ENCODE measurements at regions not wholly inside any gene's neighbourhood (a gene's known extent, or its start where the extent isn't known, plus 50 kb on each side); places are given as distances from the start of the nearest gene placed in this dataset.
"Not testable (repeated sequence)": the region's sequence is repeated elsewhere in the genome, so short reads cannot be mapped to it uniquely, and the experiment has no call there.

DNA sequence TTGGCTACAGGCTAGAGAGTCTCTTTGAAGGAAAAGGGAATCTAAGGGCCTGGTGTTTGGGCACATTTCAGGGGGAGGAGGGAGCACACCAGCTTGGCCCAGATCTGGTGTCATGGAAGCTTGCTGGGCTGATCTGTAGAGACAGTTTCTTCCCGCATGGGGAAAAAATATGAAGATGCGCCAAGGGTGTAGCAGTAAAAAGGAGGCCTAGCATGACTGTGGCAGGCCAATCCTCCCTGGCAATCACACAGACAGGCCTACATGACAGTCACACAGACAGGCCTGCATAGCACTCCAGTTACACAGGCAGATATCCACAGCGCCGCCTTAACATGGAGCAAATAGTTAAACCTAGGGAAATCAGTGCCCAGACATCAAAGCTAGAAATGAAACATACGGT is 123.6 kb upstream of the KIF5B start:
- intact Hi-C loops (cut with DNase I): no loop called here
- Histone ChIP-seq H3K36me3 (ENCODE audit: control insufficient read depth in 1 of 2, insufficient read depth in 2 of 2, low read length in 1 of 2) (no peaks in the 10 kb centered on the region), H3K27ac (ENCODE audit: low read depth in 1 of 2, low read length in 2 of 2) (peak overlapping the region; percentile 12 to 55), H3K4me3 (ENCODE audit: low read length in 2 of 2) (no peak overlapping the region), H3K9me3 (ENCODE audit: control insufficient read depth, low read length) (no peaks in the 10 kb centered on the region), H3K27me3 (ENCODE audit: control insufficient read depth in 1 of 2, insufficient read depth in 2 of 2, low read length in 1 of 2) (no peaks in the 10 kb centered on the region), H3K4me1 (ENCODE audit: control insufficient read depth in 1 of 2, insufficient read depth in 2 of 2, low read length in 2 of 2) (no peaks in the 10 kb centered on the region)
- DNase-seq (no peak), ATAC-seq (ENCODE audit: low FRiP score) (no peak)
- 79 to 80% methylated on average over 5 of the region's 5 CpGs for WGBS, 2 donors

DNA sequence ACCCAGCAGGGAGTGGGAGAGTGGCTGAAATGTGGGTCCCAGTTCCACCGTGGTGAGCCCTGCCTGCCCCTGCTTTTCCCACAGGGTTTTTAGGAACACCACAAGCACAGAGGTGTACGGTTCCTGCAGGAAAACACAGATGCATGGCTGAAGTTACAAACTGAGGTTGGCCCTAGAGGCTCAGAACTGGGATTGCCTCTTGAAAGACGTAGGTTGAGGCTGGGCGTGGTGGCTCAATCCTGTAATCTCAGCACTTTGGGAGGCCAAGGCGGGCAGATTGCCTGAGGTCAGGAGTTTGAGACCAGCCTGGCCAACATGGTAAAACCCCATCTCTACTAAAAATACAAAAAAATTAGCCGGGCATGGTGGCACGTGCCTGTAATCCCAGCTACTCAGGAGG is 121.4 kb upstream of the KIF5B start:
- H3K27ac ChIP-seq (ENCODE audit: low read depth in 1 of 2, low read length in 2 of 2); intact Hi-C loops (cut with DNase I); H3K9me3 ChIP-seq (ENCODE audit: control insufficient read depth, low read length); H3K4me1 ChIP-seq (ENCODE audit: control insufficient read depth in 1 of 2, insufficient read depth in 2 of 2, low read length in 2 of 2); H3K27me3 ChIP-seq (ENCODE audit: control insufficient read depth in 1 of 2, insufficient read depth in 2 of 2, low read length in 1 of 2); ATAC-seq (ENCODE audit: low FRiP score); H3K36me3 ChIP-seq (ENCODE audit: control insufficient read depth in 1 of 2, insufficient read depth in 2 of 2, low read length in 1 of 2); DNase-seq; H3K4me3 ChIP-seq (ENCODE audit: low read length in 2 of 2): not testable (repeated sequence)
- WGBS, 2 donors: 95% methylated on average over 7 of the region's 7 CpGs

DNA sequence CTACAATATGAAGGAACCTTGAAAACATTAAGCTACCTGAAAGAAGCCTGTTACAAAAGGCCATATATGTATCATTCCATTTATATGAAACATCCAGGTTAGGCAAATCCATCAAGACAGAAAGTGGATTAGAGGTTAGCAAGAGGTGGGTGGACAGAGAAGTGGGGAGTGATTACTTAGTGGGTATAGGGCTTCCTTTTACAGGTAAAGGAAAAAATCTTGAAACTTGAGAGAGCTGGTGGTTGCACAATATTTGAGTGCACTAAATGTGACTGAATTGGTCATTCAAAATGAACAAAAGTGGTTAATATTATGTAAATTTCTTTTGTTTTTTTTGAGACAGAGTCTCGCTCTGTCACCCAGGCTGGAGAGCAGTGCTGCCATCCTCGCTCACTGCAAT is 119.4 kb upstream of the KIF5B start:
- Histone ChIP-seq H3K4me1 (ENCODE audit: control insufficient read depth in 1 of 2, insufficient read depth in 2 of 2, low read length in 2 of 2) (no peaks in the 10 kb centered on the region), H3K4me3 (ENCODE audit: low read length in 2 of 2) (no peak overlapping the region), H3K27ac (ENCODE audit: low read depth in 1 of 2, low read length in 2 of 2) (no peak overlapping the region), H3K9me3 (ENCODE audit: control insufficient read depth, low read length) (no peaks in the 10 kb centered on the region), H3K27me3 (ENCODE audit: control insufficient read depth in 1 of 2, insufficient read depth in 2 of 2, low read length in 1 of 2) (no peaks in the 10 kb centered on the region), H3K36me3 (ENCODE audit: control insufficient read depth in 1 of 2, insufficient read depth in 2 of 2, low read length in 1 of 2) (no peaks in the 10 kb centered on the region)
- DNase-seq: no peak
- no peak for ATAC-seq (ENCODE audit: low FRiP score)
- intact Hi-C loops (cut with DNase I): no loop called here
- WGBS, 2 donors: 96 to 97% methylated on average over 2 of the region's 2 CpGs

DNA sequence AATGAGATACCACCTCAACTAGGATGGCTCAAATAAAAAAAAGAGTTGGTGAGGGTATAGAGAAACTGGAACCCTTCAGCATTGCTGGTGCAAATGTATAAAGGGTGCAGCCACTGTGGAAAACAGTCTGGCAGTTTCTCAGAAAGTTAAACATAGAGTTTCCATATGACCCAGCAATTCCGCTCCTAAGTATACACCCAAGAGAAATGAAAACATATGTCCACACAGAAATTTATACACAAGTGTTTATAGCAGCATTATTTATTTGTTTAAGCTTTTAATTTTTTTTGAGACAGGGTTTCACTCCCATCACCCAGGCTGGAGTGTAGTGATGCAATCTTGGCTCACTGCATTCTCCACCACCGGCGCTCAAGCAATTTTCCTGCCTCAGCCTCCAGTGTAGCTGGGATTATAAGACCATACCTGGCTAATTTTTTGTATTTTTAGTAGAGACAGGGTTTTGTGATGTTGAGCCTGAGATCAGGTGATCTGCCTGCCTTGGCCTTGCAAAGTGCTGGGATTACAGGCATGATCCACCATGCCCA is 118.2 kb upstream of the KIF5B start:
- no peak for DNase-seq
- WGBS, 2 donors: 59 to 97% methylated on average over 3 of the region's 3 CpGs
- intact Hi-C loops (cut with DNase I): no loop called here
- Histone ChIP-seq H3K4me3 (ENCODE audit: low read length in 2 of 2) (no peak overlapping the region), H3K9me3 (ENCODE audit: control insufficient read depth, low read length) (no peaks in the 10 kb centered on the region), H3K27ac (ENCODE audit: low read depth in 1 of 2, low read length in 2 of 2) (no peak overlapping the region), H3K4me1 (ENCODE audit: control insufficient read depth in 1 of 2, insufficient read depth in 2 of 2, low read length in 2 of 2) (no peaks in the 10 kb centered on the region), H3K27me3 (ENCODE audit: control insufficient read depth in 1 of 2, insufficient read depth in 2 of 2, low read length in 1 of 2) (no peaks in the 10 kb centered on the region), H3K36me3 (ENCODE audit: control insufficient read depth in 1 of 2, insufficient read depth in 2 of 2, low read length in 1 of 2) (no peaks in the 10 kb centered on the region)
- no peak for ATAC-seq (ENCODE audit: low FRiP score)

DNA sequence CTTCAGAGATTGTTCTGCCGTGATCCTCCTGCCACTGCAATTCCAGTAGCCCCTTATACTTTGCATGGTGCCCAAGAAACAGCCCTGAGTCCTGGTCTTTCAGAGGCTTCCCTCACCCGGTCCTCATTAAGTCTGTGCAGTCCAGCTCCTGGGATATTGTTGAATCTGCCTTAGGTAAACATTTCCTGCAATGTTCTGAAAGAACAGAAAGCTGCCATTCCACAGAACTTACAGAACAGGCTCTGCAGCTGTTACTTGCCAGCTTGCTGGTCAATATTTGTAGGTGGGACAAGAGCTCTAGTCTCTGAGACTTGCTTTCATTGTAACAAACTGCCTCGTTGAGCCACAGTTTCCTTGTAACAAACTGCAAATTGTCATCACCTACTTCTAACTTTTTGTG is 115.0 kb upstream of the KIF5B start:
- 75 to 81% methylated on average over 3 of the region's 3 CpGs for WGBS, 2 donors

DNA sequence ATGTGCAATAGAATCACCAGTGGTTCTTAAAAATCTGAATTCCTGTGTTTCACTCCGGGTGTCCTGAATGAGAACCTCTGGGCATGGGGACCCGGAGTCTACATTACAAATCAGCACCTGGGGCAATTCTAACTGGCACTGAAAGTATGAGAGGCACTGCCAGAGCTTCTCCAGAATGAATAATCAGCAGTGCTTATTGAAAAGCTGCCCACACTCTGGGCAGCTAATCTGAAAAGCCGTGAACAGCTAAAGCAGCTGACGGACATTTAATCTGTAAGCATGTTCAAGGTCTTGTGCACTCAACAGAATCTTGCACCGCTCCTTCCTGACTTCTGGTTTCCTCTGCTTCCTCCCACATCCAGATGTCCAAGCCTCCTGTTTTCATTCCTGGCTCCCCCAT is 113.3 kb upstream of the KIF5B start:
- H3K4me1 ChIP-seq (ENCODE audit: control insufficient read depth in 1 of 2, insufficient read depth in 2 of 2, low read length in 2 of 2): no peaks in the 10 kb centered on the region
- no peaks in the 10 kb centered on the region for H3K36me3 ChIP-seq (ENCODE audit: control insufficient read depth in 1 of 2, insufficient read depth in 2 of 2, low read length in 1 of 2)
- H3K27me3 ChIP-seq (ENCODE audit: control insufficient read depth in 1 of 2, insufficient read depth in 2 of 2, low read length in 1 of 2): no peaks in the 10 kb centered on the region
- no peak overlapping the region for H3K27ac ChIP-seq (ENCODE audit: low read depth in 1 of 2, low read length in 2 of 2)
- intact Hi-C loops (cut with DNase I): no loop called here
- DNase-seq (no peak), ATAC-seq (ENCODE audit: low FRiP score) (no peak)
- no peaks in the 10 kb centered on the region for H3K9me3 ChIP-seq (ENCODE audit: control insufficient read depth, low read length)
- no peak overlapping the region for H3K4me3 ChIP-seq (ENCODE audit: low read length in 2 of 2)
- WGBS, 2 donors: 23 to 25% methylated on average over 5 of the region's 5 CpGs

More for the DNA sequence above, 115.0 kb upstream of the KIF5B start:
- Histone ChIP-seq H3K4me1 (ENCODE audit: control insufficient read depth in 1 of 2, insufficient read depth in 2 of 2, low read length in 2 of 2) (no peaks in the 10 kb centered on the region), H3K36me3 (ENCODE audit: control insufficient read depth in 1 of 2, insufficient read depth in 2 of 2, low read length in 1 of 2) (no peaks in the 10 kb centered on the region), H3K27ac (ENCODE audit: low read depth in 1 of 2, low read length in 2 of 2) (no peak overlapping the region), H3K4me3 (ENCODE audit: low read length in 2 of 2) (no peak overlapping the region), H3K27me3 (ENCODE audit: control insufficient read depth in 1 of 2, insufficient read depth in 2 of 2, low read length in 1 of 2) (no peaks in the 10 kb centered on the region), H3K9me3 (ENCODE audit: control insufficient read depth, low read length) (no peaks in the 10 kb centered on the region)
- ATAC-seq (ENCODE audit: low FRiP score) (no peak), DNase-seq (no peak)
- intact Hi-C loops (cut with DNase I): no loop called here

DNA sequence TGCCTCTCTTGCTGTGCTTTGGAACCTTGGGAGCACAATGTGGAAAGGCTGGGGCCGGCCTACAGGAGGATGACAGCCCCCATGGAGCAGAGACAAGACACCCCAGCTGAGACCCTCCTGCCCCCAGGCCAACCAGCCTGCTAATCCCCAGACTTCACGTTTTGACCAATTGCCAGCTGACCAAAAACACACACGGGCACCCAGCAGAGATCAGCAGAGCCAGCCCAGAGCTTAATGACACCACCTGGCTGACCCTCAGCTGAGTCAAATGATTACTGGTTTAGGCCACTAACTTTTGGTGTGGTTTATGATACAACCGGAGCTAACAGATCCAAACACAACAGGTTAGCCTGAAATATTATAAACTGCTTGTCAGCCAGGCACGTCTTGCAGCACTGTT is 111.2 kb upstream of the KIF5B start:
- Histone ChIP-seq H3K36me3 (ENCODE audit: control insufficient read depth in 1 of 2, insufficient read depth in 2 of 2, low read length in 1 of 2) (no peaks in the 10 kb centered on the region), H3K4me3 (ENCODE audit: low read length in 2 of 2) (no peak overlapping the region), H3K4me1 (ENCODE audit: control insufficient read depth in 1 of 2, insufficient read depth in 2 of 2, low read length in 2 of 2) (no peaks in the 10 kb centered on the region), H3K27ac (ENCODE audit: low read depth in 1 of 2, low read length in 2 of 2) (no peak overlapping the region), H3K9me3 (ENCODE audit: control insufficient read depth, low read length) (no peaks in the 10 kb centered on the region), H3K27me3 (ENCODE audit: control insufficient read depth in 1 of 2, insufficient read depth in 2 of 2, low read length in 1 of 2) (no peaks in the 10 kb centered on the region)
- intact Hi-C loops (cut with DNase I): no loop called here
- DNase-seq (no peak), ATAC-seq (ENCODE audit: low FRiP score) (no peak)
- 34 to 38% methylated on average over 5 of the region's 5 CpGs for WGBS, 2 donors

DNA sequence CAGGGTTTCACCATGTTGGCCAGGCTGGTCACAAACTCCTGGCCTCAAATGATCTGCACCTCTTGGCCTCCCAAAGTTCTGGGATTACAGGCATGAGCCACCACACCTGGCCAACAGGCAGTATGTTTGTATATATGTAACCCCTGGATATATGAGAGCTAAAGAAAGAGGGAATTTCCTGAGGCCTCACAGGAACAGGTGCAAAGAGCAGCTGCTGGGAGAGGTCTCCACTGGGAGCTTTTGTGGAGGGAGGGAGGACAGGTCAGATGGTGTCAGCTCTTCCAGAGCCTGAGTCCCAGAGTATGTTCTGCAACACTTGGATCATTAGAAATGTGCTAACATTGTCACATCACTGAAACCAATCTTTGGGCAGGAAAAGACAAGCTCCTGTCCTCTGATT is 110.1 kb upstream of the KIF5B start:
- intact Hi-C loops (cut with DNase I): no loop called here
- Histone ChIP-seq H3K27me3 (ENCODE audit: control insufficient read depth in 1 of 2, insufficient read depth in 2 of 2, low read length in 1 of 2) (no peaks in the 10 kb centered on the region), H3K9me3 (ENCODE audit: control insufficient read depth, low read length) (no peaks in the 10 kb centered on the region), H3K27ac (ENCODE audit: low read depth in 1 of 2, low read length in 2 of 2) (no peak overlapping the region), H3K4me1 (ENCODE audit: control insufficient read depth in 1 of 2, insufficient read depth in 2 of 2, low read length in 2 of 2) (no peaks in the 10 kb centered on the region), H3K4me3 (ENCODE audit: low read length in 2 of 2) (no peak overlapping the region), H3K36me3 (ENCODE audit: control insufficient read depth in 1 of 2, insufficient read depth in 2 of 2, low read length in 1 of 2) (no peaks in the 10 kb centered on the region)
- DNase-seq (no peak), ATAC-seq (ENCODE audit: low FRiP score) (no peak)

DNA sequence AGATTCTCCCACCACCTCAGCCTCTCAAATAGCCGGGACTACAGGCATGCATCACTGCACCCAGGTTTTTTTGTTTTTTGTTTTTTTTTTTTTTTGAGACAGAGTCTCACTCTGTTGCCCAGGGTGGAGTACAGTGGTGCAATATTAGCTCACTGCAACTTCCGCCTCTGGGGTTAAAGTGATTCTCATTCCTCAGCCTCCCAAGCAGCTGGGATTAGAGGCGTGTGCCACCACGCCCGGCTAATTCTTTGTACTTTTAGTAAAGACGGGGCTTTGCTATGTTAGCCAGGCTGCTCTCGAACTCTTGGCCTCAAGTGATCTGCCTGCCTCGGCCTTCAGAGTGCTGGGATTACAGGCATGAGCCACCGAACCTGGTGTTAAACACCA is 107.5 kb upstream of the KIF5B start:
- H3K36me3 ChIP-seq (ENCODE audit: control insufficient read depth in 1 of 2, insufficient read depth in 2 of 2, low read length in 1 of 2): no peaks in the 10 kb centered on the region
- no peak for ATAC-seq (ENCODE audit: low FRiP score)
- no peak overlapping the region for H3K4me3 ChIP-seq (ENCODE audit: low read length in 2 of 2)
- no peak overlapping the region for H3K27ac ChIP-seq (ENCODE audit: low read depth in 1 of 2, low read length in 2 of 2)
- intact Hi-C loops (cut with DNase I): no loop called here
- H3K4me1 ChIP-seq (ENCODE audit: control insufficient read depth in 1 of 2, insufficient read depth in 2 of 2, low read length in 2 of 2): no peaks in the 10 kb centered on the region
- DNase-seq: no peak
- H3K27me3 ChIP-seq (ENCODE audit: control insufficient read depth in 1 of 2, insufficient read depth in 2 of 2, low read length in 1 of 2): no peaks in the 10 kb centered on the region
- H3K9me3 ChIP-seq (ENCODE audit: control insufficient read depth, low read length): no peaks in the 10 kb centered on the region
- WGBS, 2 donors: 92 to 94% methylated on average over 9 of the region's 9 CpGs

All from aorta (tissue), 5 donors.